GM12878 (cell line): ENCODE measurements at regions not wholly inside any gene's neighbourhood (a gene's known extent, or its start where the extent isn't known, plus 50 kb on each side); places are given as distances from the start of the nearest gene placed in this dataset.

Experiments used
- FOXM1 ChIP-seq: IDR thresholded peaks from 2 replicates; pipeline ENCODE4 v1.6.1; 2012; ENCODE audit warnings: low read depth, mild to moderate bottlenecking, inconsistent platforms, low read length, moderate library complexity
- MTA3 ChIP-seq: IDR thresholded peaks from 2 replicates; pipeline ENCODE4 v1.6.1; 2012; ENCODE audit warnings: low read length, inconsistent platforms, borderline replicate concordance
- YY1 ChIP-seq: IDR thresholded peaks from 2 replicates; pipeline ENCODE4 v1.6.1; 2011; ENCODE audit warnings: low read depth, mild to moderate bottlenecking, low read length
- TF ChIP-seq, protein P1 (sequence below), 3 experiments: IDR thresholded peaks in 2 of 3; conservative IDR thresholded peaks in 1 of 3; 2 replicates each; pipeline ENCODE4 v1.5.1; 2011; ENCODE audit warnings: low read depth in 3 of 3, low read length in 3 of 3, mild to moderate bottlenecking in 3 of 3, control low read depth in 2 of 3, moderate library complexity in 2 of 3, inconsistent platforms in 1 of 3, mixed read lengths in 1 of 3; ENCODE audit not compliant: control insufficient read depth in 2 of 3, insufficient read depth in 1 of 3; ENCODE audit errors: extremely low read depth in 1 of 3

DNA sequence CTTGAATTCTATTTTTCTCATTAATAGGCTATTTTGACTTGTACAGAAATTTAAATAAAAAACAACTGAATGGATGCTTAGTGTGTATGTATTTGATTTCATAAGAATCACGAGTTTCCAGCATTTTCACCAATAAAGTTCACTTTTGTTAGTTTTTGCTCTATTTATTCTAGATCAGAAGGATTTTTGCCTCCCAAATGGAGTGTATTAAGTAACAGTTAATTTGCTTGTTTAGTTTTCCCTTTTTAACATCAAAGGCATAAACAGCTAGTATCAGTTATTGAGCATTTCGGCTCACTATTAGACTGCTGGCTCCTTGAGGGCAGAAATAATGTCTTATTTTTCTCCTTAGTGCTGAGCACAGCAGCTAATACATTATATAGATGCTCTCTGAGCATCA, 414.1 kb downstream of the FGF9 start:
- no peak for TF ChIP-seq YY1
- no peak for TF ChIP-seq FOXM1
- TF ChIP-seq, protein P1, sequence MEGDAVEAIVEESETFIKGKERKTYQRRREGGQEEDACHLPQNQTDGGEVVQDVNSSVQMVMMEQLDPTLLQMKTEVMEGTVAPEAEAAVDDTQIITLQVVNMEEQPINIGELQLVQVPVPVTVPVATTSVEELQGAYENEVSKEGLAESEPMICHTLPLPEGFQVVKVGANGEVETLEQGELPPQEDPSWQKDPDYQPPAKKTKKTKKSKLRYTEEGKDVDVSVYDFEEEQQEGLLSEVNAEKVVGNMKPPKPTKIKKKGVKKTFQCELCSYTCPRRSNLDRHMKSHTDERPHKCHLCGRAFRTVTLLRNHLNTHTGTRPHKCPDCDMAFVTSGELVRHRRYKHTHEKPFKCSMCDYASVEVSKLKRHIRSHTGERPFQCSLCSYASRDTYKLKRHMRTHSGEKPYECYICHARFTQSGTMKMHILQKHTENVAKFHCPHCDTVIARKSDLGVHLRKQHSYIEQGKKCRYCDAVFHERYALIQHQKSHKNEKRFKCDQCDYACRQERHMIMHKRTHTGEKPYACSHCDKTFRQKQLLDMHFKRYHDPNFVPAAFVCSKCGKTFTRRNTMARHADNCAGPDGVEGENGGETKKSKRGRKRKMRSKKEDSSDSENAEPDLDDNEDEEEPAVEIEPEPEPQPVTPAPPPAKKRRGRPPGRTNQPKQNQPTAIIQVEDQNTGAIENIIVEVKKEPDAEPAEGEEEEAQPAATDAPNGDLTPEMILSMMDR (IDR thresholded peaks at IDR 0.05 in 2 of 3, conservative IDR thresholded peaks at IDR 0.05 in 1 of 3; ENCODE audit: control insufficient read depth in 2 of 3, extremely low read depth in 1 of 3, insufficient read depth in 1 of 3, low read depth in 3 of 3, low read length in 3 of 3): no peak
- no peak for TF ChIP-seq MTA3
